ENCODE measurements at regions not wholly inside any gene's neighbourhood (a gene's known extent, or its start where the extent isn't known, plus 50 kb on each side); places are given as distances from the start of the nearest gene placed in this dataset.
"Not testable (repeated sequence)": the region's sequence is repeated elsewhere in the genome, so short reads cannot be mapped to it uniquely, and the experiment has no call there.

DNA sequence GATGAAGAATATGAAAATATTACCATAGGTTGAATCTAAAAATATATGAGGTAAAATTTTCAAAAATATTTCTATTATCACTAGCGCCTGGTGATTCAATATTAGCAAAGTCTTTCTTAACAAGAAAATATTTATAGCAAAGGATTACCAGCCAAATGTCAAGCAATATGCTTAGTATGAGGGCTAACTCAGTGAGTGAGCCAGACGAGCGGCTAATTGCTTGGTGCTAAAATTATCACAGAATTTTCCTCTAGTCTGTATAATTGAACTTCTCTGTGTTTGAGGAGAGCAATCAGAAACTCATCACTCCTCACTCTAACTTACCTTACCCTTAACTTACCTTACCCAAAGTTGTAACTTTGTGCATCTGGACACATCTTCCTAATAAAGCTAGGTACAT lies 304.9 kb upstream of the PRR16 start:
- no peaks in the 10 kb centered on the region for H3K4me1 Mint-ChIP-seq
- no peak for DNase-seq
- no peaks in the 10 kb centered on the region for H3K27me3 Mint-ChIP-seq
- H3K27ac Mint-ChIP-seq = no peak overlapping the region
- ATAC-seq = no peak
- H3K4me3 Mint-ChIP-seq = no peak overlapping the region
- peaks cover 0 to 6% (median 0%) of the 10 kb centered on the region in 9 donors for H3K9me3 Mint-ChIP-seq
- POLR2A ChIA-PET = no interaction called here
- no peaks in the 10 kb centered on the region for H3K36me3 Mint-ChIP-seq

- H3K27ac Mint-ChIP-seq = no peak overlapping the region
Measured at GRCh38 chr5:120160124-120160895, 303.8 kb upstream of the PRR16 start.

GRCh38 chr5:120162321-120162720 lies 301.8 kb upstream of the PRR16 start:
- Mint-ChIP-seq H3K27ac (no peak overlapping the region), H3K36me3 (no peaks in the 10 kb centered on the region), H3K27me3 (no peaks in the 10 kb centered on the region), H3K9me3 (peaks cover 0 to 6% (median 0%) of the 10 kb centered on the region in 9 donors), H3K4me3 (no peak overlapping the region), H3K4me1 (no peaks in the 10 kb centered on the region)
- DNase-seq (no peak), ATAC-seq (no peak)
- POLR2A ChIA-PET = no interaction called here

More at GRCh38 chr5:120160124-120160895, 303.8 kb upstream of the PRR16 start:
- no peak overlapping the region for H3K4me3 Mint-ChIP-seq
- POLR2A ChIA-PET = no interaction called here
- peaks cover 0 to 6% (median 0%) of the 10 kb centered on the region in 9 donors for H3K9me3 Mint-ChIP-seq
- ATAC-seq = no peak
- H3K36me3 Mint-ChIP-seq = no peaks in the 10 kb centered on the region
- H3K27me3 Mint-ChIP-seq = no peaks in the 10 kb centered on the region
- H3K4me1 Mint-ChIP-seq = no peaks in the 10 kb centered on the region
- DNase-seq = no peak

DNA sequence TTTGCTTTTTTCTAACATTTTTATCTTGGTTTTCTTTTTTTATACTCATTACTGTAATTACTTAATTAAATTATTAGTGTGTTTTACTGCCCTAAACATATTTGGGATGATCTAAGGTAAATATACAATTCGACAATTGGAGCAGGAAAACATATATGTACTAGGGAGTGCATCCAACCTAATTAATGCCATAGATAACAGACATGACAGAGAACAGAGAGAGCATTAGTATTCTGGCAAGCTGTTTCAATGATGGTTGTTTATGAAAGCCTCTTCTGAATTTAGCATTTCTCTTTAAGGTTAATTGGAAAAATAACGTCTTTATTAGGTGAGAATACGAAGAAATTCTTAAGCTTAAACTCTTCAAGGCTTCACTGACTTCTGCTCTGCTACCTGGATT lies 300.1 kb upstream of the PRR16 start:
- no peaks in the 10 kb centered on the region for H3K36me3 Mint-ChIP-seq

GRCh38 chr5:120164986-120165385 lies 299.1 kb upstream of the PRR16 start:
- POLR2A ChIA-PET = no interaction called here
- H3K9me3 Mint-ChIP-seq = peaks cover 0 to 6% (median 0%) of the 10 kb centered on the region in 9 donors
- H3K36me3 Mint-ChIP-seq = no peaks in the 10 kb centered on the region
- no peaks in the 10 kb centered on the region for H3K4me1 Mint-ChIP-seq
- H3K27me3 Mint-ChIP-seq = no peaks in the 10 kb centered on the region
- no peak overlapping the region for H3K4me3 Mint-ChIP-seq
- ATAC-seq = no peak
- H3K27ac Mint-ChIP-seq = no peak overlapping the region
- DNase-seq = no peak

More for the DNA sequence above, 300.1 kb upstream of the PRR16 start:
- H3K9me3 Mint-ChIP-seq = peaks cover 0 to 6% (median 0%) of the 10 kb centered on the region in 9 donors
- ATAC-seq (no peak), DNase-seq (no peak)
- H3K27ac Mint-ChIP-seq = no peak overlapping the region
- no peak overlapping the region for H3K4me3 Mint-ChIP-seq
- POLR2A ChIA-PET = no interaction called here
- no peaks in the 10 kb centered on the region for H3K4me1 Mint-ChIP-seq
- H3K27me3 Mint-ChIP-seq = no peaks in the 10 kb centered on the region

DNA sequence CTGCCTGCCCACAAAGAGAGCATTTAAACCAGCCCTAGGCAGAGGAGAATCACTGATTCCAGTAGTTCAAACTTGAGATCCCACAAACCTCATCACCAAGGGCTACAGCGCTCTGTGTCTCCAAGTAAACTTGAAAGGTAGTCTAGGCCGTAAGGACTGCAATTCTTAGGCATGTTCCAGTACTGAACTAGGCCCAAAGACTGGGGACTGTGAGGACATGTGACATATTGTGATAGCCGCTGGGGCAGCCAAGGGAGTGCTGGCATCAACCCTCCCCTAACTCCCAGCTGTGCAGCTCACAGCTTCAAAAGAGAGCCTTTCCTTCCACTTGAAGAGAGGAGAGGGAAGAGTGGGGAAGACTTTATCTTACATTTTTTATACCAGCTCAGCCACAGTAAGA lies 291.0 kb upstream of the PRR16 start:
- H3K27me3 Mint-ChIP-seq = no peaks in the 10 kb centered on the region
- no peak for DNase-seq
- H3K4me3 Mint-ChIP-seq = no peak overlapping the region
- H3K36me3 Mint-ChIP-seq = no peaks in the 10 kb centered on the region
- peaks cover 0 to 7% (median 0%) of the 10 kb centered on the region in 9 donors for H3K9me3 Mint-ChIP-seq
- POLR2A ChIA-PET = no interaction called here
- H3K4me1 Mint-ChIP-seq = no peaks in the 10 kb centered on the region
- ATAC-seq = no peak
- no peak overlapping the region for H3K27ac Mint-ChIP-seq

DNA sequence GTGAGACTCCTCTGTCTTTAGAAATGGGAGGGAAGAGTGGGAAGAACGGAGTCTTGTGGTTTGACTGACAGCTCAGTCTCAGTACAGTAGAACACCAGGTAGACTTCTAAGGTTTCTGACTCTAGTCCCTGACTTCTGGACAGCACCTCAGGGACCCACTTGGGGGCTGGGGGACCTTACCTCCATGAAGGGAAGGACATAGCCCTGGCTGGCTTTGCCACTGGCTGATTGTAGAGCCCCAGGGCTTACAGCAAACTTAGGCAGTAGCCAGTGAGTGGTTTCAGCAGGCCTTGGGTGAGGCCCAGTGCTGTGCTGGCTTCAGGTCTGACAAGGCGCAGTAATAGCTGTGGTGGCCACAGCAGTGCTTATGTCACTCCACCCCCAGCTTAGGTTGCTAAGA lies 290.0 kb upstream of the PRR16 start:
- no peak for ATAC-seq
- Mint-ChIP-seq H3K27ac (no peak overlapping the region), H3K36me3 (no peaks in the 10 kb centered on the region), H3K27me3 (no peaks in the 10 kb centered on the region), H3K9me3 (peaks cover 0 to 5% (median 0%) of the 10 kb centered on the region in 9 donors), H3K4me1 (no peaks in the 10 kb centered on the region), H3K4me3 (no peak overlapping the region)
- no peak for DNase-seq
- POLR2A ChIA-PET = no interaction called here

DNA sequence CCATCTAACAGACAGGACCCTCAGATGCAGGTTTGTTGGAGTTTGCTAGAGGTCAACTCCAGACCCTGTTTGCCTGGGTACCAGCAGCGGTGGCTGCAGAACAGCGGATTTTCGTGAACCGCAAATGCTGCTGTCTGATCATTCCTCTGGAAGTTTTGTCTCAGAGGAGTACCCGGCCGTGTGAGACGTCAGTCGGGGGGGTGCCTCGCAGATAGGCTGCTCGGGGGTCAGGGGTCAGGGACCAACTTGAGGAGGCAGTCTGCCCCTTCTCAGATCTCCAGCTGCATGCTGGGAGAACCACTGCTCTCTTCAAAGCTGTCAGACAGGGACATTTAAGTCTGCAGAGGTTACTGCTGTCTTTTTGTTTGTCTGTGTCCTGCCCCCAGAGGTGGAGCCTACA lies 282.9 kb upstream of the PRR16 start:
- DNase-seq, POLR2A ChIA-PET, H3K27me3 Mint-ChIP-seq, ATAC-seq, H3K4me1 Mint-ChIP-seq, H3K4me3 Mint-ChIP-seq, H3K36me3 Mint-ChIP-seq, H3K27ac Mint-ChIP-seq: not testable (repeated sequence)
- H3K9me3 Mint-ChIP-seq = peaks cover 0 to 10% (median 3%) of the 10 kb centered on the region in 9 donors

DNA sequence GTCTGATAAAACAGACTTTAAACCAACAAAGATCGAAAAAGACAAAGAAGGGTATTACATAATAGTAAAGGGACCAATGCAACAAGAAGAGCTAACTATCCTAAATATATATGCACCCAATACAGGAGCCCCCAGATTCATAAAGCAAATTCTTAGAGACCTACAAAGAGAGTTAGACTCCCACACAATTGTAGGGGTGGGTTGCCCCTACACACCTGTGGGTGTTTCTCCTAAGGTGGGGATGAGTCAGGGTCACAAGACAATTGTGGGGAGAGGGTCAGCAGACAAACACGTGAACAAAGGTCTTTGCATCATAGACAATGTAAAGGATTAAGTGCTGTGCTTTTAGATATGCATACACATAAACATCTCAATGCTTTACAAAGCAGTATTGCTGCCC lies 269.4 kb upstream of the PRR16 start:
- H3K27ac Mint-ChIP-seq, H3K27me3 Mint-ChIP-seq, H3K4me1 Mint-ChIP-seq, ATAC-seq, H3K9me3 Mint-ChIP-seq, H3K4me3 Mint-ChIP-seq, DNase-seq, POLR2A ChIA-PET, H3K36me3 Mint-ChIP-seq: not testable (repeated sequence)

- Mint-ChIP-seq H3K4me3 (no peak overlapping the region), H3K27ac (no peak overlapping the region), H3K9me3 (peaks cover 0 to 5% (median 0%) of the 10 kb centered on the region in 9 donors), H3K4me1 (no peaks in the 10 kb centered on the region), H3K27me3 (no peaks in the 10 kb centered on the region), H3K36me3 (no peaks in the 10 kb centered on the region)
- ATAC-seq (no peak), DNase-seq (no peak)
- POLR2A ChIA-PET = no interaction called here
Measured at GRCh38 chr5:120199559-120199958, 264.5 kb upstream of the PRR16 start.

DNA sequence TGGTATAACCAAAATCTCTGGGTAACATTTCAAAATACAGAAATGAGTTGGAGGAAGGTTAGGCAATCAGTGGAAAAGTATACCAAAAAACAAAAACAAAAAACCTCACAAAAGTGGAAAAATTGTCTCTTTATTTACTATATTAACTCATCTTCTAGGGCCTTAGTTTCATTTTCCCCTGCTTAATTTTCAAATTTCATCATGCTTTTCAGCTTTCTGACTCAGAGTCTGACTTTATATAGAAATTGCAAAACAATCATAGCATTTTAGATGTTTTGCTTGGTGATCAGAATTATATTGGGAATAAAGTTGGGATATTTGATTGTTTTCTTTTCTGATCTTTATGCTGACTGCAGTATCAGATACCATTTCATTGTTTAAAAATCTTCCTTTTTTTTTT lies 257.0 kb upstream of the PRR16 start:
- ATAC-seq (no peak), DNase-seq (no peak)
- no peak overlapping the region for H3K4me3 Mint-ChIP-seq
- H3K36me3 Mint-ChIP-seq = no peaks in the 10 kb centered on the region
- H3K9me3 Mint-ChIP-seq = peaks cover 0 to 21% (median 5%) of the 10 kb centered on the region in 9 donors
- H3K27me3 Mint-ChIP-seq = peaks cover 0 to 2% (median 0%) of the 10 kb centered on the region in 5 donors
- POLR2A ChIA-PET = no interaction called here
- no peak overlapping the region for H3K27ac Mint-ChIP-seq
- H3K4me1 Mint-ChIP-seq = no peaks in the 10 kb centered on the region

- DNase-seq (no peak), ATAC-seq (no peak)
- no peaks in the 10 kb centered on the region for H3K27me3 Mint-ChIP-seq
- H3K4me1 Mint-ChIP-seq = no peaks in the 10 kb centered on the region
- H3K36me3 Mint-ChIP-seq = no peaks in the 10 kb centered on the region
- H3K9me3 Mint-ChIP-seq = peaks cover 0 to 3% (median 0%) of the 10 kb centered on the region in 9 donors
- POLR2A ChIA-PET = no interaction called here
- H3K4me3 Mint-ChIP-seq = no peak overlapping the region
- no peak overlapping the region for H3K27ac Mint-ChIP-seq
Measured at GRCh38 chr5:120217001-120217400, 247.1 kb upstream of the PRR16 start.

- H3K27me3 Mint-ChIP-seq = no peaks in the 10 kb centered on the region
- no peaks in the 10 kb centered on the region for H3K4me1 Mint-ChIP-seq
- H3K9me3 Mint-ChIP-seq = peaks cover 0 to 9% (median 0%) of the 10 kb centered on the region in 9 donors
- ATAC-seq = no peak
- H3K4me3 Mint-ChIP-seq = no peak overlapping the region
- POLR2A ChIA-PET = no interaction called here
- H3K36me3 Mint-ChIP-seq = no peaks in the 10 kb centered on the region
- H3K27ac Mint-ChIP-seq = no peak overlapping the region
- DNase-seq = no peak
Measured at GRCh38 chr5:120219988-120220387, 244.1 kb upstream of the PRR16 start.

DNA sequence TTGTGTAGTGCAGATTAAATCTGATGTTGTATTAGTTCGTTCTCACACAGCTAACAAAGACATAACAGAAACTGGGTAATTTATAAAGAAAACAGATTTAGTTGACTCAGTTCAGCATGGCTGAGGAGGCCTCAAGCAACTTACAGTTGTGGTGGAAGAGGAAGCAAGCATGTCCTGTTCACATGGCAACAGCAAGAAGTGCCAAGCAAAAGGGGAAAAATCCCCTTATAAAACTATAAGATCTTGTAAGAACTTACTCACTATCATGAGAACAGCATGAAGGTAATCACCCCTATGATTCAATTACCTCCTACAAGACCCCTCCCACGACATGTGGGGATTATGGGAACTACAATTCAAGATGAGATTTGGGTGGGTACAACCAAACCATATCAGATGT lies 238.6 kb upstream of the PRR16 start:
- POLR2A ChIA-PET = no interaction called here
- peaks cover 0 to 28% (median 0%) of the 10 kb centered on the region in 9 donors for H3K9me3 Mint-ChIP-seq
- H3K36me3 Mint-ChIP-seq = no peaks in the 10 kb centered on the region
- no peak overlapping the region for H3K4me3 Mint-ChIP-seq
- H3K27ac Mint-ChIP-seq = no peak overlapping the region
- ATAC-seq (no peak), DNase-seq (no peak)
- H3K4me1 Mint-ChIP-seq = no peaks in the 10 kb centered on the region
- no peaks in the 10 kb centered on the region for H3K27me3 Mint-ChIP-seq

Data from naive thymus-derived CD8-positive, alpha-beta T cell (primary cell).